Neural crest cell (in vitro differentiated cells): ENCODE measurements at regions not wholly inside any gene's neighbourhood (a gene's known extent, or its start where the extent isn't known, plus 50 kb on each side); places are given as distances from the start of the nearest gene placed in this dataset.

Experiments
- DNase-seq: peaks from one replicate; pipeline ENCODE4 v3.0.0; 2021; ENCODE audit warnings: low read depth, mixed read lengths, low spot score
- H3K27ac Mint-ChIP-seq: one replicate; pipeline ENCODE4 v1.8.0; 2021; ENCODE audit warnings: mild to moderate bottlenecking, mixed read lengths; ENCODE audit not compliant: unreplicated experiment
- H3K27me3 Mint-ChIP-seq: 2 replicates; pipeline ENCODE4 v1.8.0; 2021; ENCODE audit warnings: low read depth, mild to moderate bottlenecking, mixed read lengths
- H3K36me3 Mint-ChIP-seq: 2 replicates; pipeline ENCODE4 v1.8.0; 2021; ENCODE audit warnings: low read depth, mild to moderate bottlenecking, mixed read lengths
- H3K4me1 Mint-ChIP-seq: 2 replicates; pipeline ENCODE4 v1.8.0; 2021; ENCODE audit warnings: mixed read lengths
- H3K4me3 Mint-ChIP-seq: one replicate; pipeline ENCODE4 v1.8.0; 2021; ENCODE audit warnings: mild to moderate bottlenecking, mixed read lengths
- H3K9me3 Mint-ChIP-seq: 2 replicates; pipeline ENCODE4 v1.8.0; 2021; ENCODE audit warnings: mixed read lengths
- TF ChIP-seq, protein P1 (sequence below): fragments of 200-600 bp; sonication (generic); conservative IDR thresholded peaks from 2 replicates; pipeline ENCODE4 v1.5.0; 2021; ENCODE audit warnings: antibody characterized with exemption, mild to moderate bottlenecking

- peaks cover 16% of the 10 kb centered on the region for H3K4me1 Mint-ChIP-seq
- no peak for DNase-seq
- TF ChIP-seq, protein P1, sequence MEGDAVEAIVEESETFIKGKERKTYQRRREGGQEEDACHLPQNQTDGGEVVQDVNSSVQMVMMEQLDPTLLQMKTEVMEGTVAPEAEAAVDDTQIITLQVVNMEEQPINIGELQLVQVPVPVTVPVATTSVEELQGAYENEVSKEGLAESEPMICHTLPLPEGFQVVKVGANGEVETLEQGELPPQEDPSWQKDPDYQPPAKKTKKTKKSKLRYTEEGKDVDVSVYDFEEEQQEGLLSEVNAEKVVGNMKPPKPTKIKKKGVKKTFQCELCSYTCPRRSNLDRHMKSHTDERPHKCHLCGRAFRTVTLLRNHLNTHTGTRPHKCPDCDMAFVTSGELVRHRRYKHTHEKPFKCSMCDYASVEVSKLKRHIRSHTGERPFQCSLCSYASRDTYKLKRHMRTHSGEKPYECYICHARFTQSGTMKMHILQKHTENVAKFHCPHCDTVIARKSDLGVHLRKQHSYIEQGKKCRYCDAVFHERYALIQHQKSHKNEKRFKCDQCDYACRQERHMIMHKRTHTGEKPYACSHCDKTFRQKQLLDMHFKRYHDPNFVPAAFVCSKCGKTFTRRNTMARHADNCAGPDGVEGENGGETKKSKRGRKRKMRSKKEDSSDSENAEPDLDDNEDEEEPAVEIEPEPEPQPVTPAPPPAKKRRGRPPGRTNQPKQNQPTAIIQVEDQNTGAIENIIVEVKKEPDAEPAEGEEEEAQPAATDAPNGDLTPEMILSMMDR, result no peak
- no peaks in the 10 kb centered on the region for H3K9me3 Mint-ChIP-seq
- H3K27ac Mint-ChIP-seq, result no peak overlapping the region
- no peaks in the 10 kb centered on the region for H3K36me3 Mint-ChIP-seq
- H3K27me3 Mint-ChIP-seq, result no peaks in the 10 kb centered on the region
- H3K4me3 Mint-ChIP-seq, result no peak overlapping the region
Measured at GRCh38 chr15:62440362-62441105, 275.4 kb upstream of the C2CD4B start.

- TF ChIP-seq, protein P1, result no peak
- Mint-ChIP-seq H3K4me1 (peaks cover 16% of the 10 kb centered on the region), H3K27ac (no peak overlapping the region), H3K27me3 (no peaks in the 10 kb centered on the region), H3K36me3 (no peaks in the 10 kb centered on the region), H3K4me3 (no peak overlapping the region), H3K9me3 (no peaks in the 10 kb centered on the region)
- DNase-seq, result no peak
Measured at GRCh38 chr15:62444104-62445022, 279.3 kb upstream of the C2CD4B start.

DNA sequence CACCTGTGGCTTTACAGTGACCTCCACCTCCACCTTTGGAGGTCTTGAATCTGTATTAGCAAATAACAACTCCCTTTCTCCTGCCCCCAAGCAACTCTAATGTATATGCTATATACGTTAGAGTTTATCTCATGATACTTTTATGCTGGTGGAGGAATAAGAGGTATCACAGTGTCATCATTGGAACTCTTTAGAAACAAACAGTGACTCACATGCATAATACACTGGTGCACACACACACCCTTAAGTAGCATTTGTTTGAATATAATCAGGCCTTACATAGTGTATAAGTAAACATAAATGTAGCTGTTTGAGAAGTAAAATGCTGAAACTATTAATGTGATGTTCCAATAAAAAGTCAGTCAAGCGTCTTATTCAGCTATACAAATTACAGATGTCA, 280.2 kb upstream of the C2CD4B start:
- DNase-seq, result no peak
- no peaks in the 10 kb centered on the region for H3K36me3 Mint-ChIP-seq
- H3K4me3 Mint-ChIP-seq, result no peak overlapping the region
- peaks cover 10% of the 10 kb centered on the region for H3K4me1 Mint-ChIP-seq
- TF ChIP-seq, protein P1, result no peak
- no peaks in the 10 kb centered on the region for H3K9me3 Mint-ChIP-seq
- no peak overlapping the region for H3K27ac Mint-ChIP-seq
- H3K27me3 Mint-ChIP-seq, result no peaks in the 10 kb centered on the region

GRCh38 chr15:62446984-62447383, 281.9 kb upstream of the C2CD4B start:
- Mint-ChIP-seq H3K9me3 (no peaks in the 10 kb centered on the region), H3K4me1 (no peaks in the 10 kb centered on the region), H3K4me3 (no peak overlapping the region), H3K27me3 (no peaks in the 10 kb centered on the region), H3K27ac (peak overlapping the region; percentile 57), H3K36me3 (no peaks in the 10 kb centered on the region)
- DNase-seq, result no peak
- TF ChIP-seq, protein P1, result no peak

- Mint-ChIP-seq H3K4me1 (no peaks in the 10 kb centered on the region), H3K27ac (no peak overlapping the region), H3K27me3 (no peaks in the 10 kb centered on the region), H3K9me3 (no peaks in the 10 kb centered on the region), H3K36me3 (no peaks in the 10 kb centered on the region), H3K4me3 (no peak overlapping the region)
- TF ChIP-seq, protein P1, result no peak
- DNase-seq, result no peak
Measured at GRCh38 chr15:62447742-62448141, 282.7 kb upstream of the C2CD4B start.
